Astrocyte (in vitro differentiated cells and primary cell): ENCODE measurements at regions not wholly inside any gene's neighbourhood (a gene's known extent, or its start where the extent isn't known, plus 50 kb on each side); places are given as distances from the start of the nearest gene placed in this dataset.

Source experiments
- DNase-seq: peaks from one replicate; pipeline ENCODE4 v3.0.0-alpha.2; 2010; ENCODE audit warnings: low read depth
- FAIRE-seq: peaks from 2 replicates; lab custom pipeline; 2011; peaks lifted over from hg19 to GRCh38; lab: Jason Lieb, UNC
- H2AFZ ChIP-seq: 2 replicates; pipeline ENCODE4 v1.6.0; 2012; ENCODE audit warnings: low read depth, low read length, inconsistent platforms
- H3K27ac ChIP-seq: 2 replicates; pipeline ENCODE4 v1.5.1; 2011; ENCODE audit warnings: low read depth, low read length, inconsistent platforms
- H3K27me3 ChIP-seq: 2 replicates; pipeline ENCODE4 v1.6.0; 2011; ENCODE audit warnings: low read length, inconsistent platforms; ENCODE audit not compliant: insufficient read depth
- H3K36me3 ChIP-seq: 2 replicates; pipeline ENCODE4 v1.5.1; 2011; ENCODE audit warnings: low read length, inconsistent platforms; ENCODE audit not compliant: insufficient read depth
- H3K4me1 ChIP-seq: 2 replicates; pipeline ENCODE4 v1.5.1; 2011; ENCODE audit warnings: low read length, inconsistent platforms; ENCODE audit not compliant: insufficient read depth
- H3K4me2 ChIP-seq: 2 replicates; pipeline ENCODE4 v1.6.0; 2012; ENCODE audit warnings: low read length, inconsistent platforms
- H3K4me3 ChIP-seq: 2 replicates; pipeline ENCODE4 v1.5.1; 2011; ENCODE audit warnings: low read depth, mild to moderate bottlenecking, low read length, inconsistent platforms; ENCODE audit not compliant: insufficient read depth
- H3K79me2 ChIP-seq: 2 replicates; pipeline ENCODE4 v1.6.0; 2012; ENCODE audit warnings: mild to moderate bottlenecking, low read length, inconsistent platforms; ENCODE audit not compliant: insufficient read depth
- H3K9ac ChIP-seq: 2 replicates; pipeline ENCODE4 v1.6.0; 2012; ENCODE audit warnings: mild to moderate bottlenecking, low read length, inconsistent platforms
- H3K9me3 ChIP-seq: 2 replicates; pipeline ENCODE4 v1.5.1; 2012; ENCODE audit warnings: low read depth, mild to moderate bottlenecking, low read length, inconsistent platforms; ENCODE audit not compliant: insufficient read depth
- H4K20me1 ChIP-seq: 2 replicates; pipeline ENCODE4 v1.6.0; 2012; ENCODE audit warnings: low read length, inconsistent platforms; ENCODE audit not compliant: insufficient read depth
- H3K27ac Mint-ChIP-seq: one replicate; pipeline ENCODE4 v1.8.0; 2021; ENCODE audit warnings: mild to moderate bottlenecking, mixed read lengths; ENCODE audit not compliant: unreplicated experiment
- H3K27me3 Mint-ChIP-seq: one replicate; pipeline ENCODE4 v1.8.0; 2021; ENCODE audit warnings: low read depth, mixed read lengths; ENCODE audit not compliant: unreplicated experiment
- H3K36me3 Mint-ChIP-seq: one replicate; pipeline ENCODE4 v1.8.0; 2021; ENCODE audit warnings: low read depth, mixed read lengths; ENCODE audit not compliant: unreplicated experiment
- H3K4me1 Mint-ChIP-seq: one replicate; pipeline ENCODE4 v1.8.0; 2021; ENCODE audit warnings: low read depth, mixed read lengths; ENCODE audit not compliant: unreplicated experiment
- H3K4me3 Mint-ChIP-seq: one replicate; pipeline ENCODE4 v1.8.0; 2021; ENCODE audit warnings: mild to moderate bottlenecking, moderate library complexity, mixed read lengths; ENCODE audit not compliant: unreplicated experiment
- H3K9me3 Mint-ChIP-seq: one replicate; pipeline ENCODE4 v1.8.0; 2021; ENCODE audit warnings: mild to moderate bottlenecking, mixed read lengths; ENCODE audit not compliant: unreplicated experiment
- EZH2 ChIP-seq: IDR thresholded peaks from 2 replicates; pipeline ENCODE4 v1.6.1; 2012; ENCODE audit warnings: mild to moderate bottlenecking, low read length, inconsistent platforms; ENCODE audit not compliant: insufficient read depth
- TF ChIP-seq, protein P1 (sequence below): IDR thresholded peaks from 2 replicates; pipeline ENCODE4 v1.5.1; 2011; ENCODE audit warnings: low read depth, mild to moderate bottlenecking, inconsistent platforms, low read length, moderate library complexity; ENCODE audit not compliant: insufficient read depth

GRCh38 chr11:97516688-97517087, 1126.9 kb downstream of the JRKL start:
- Mint-ChIP-seq H3K9me3 (no peaks in the 10 kb centered on the region), H3K36me3 (no peaks in the 10 kb centered on the region), H3K4me3 (no peak overlapping the region), H3K27ac (no peak overlapping the region), H3K4me1 (peaks cover 4% of the 10 kb centered on the region), H3K27me3 (no peaks in the 10 kb centered on the region)
- FAIRE-seq, result no peak
- Histone ChIP-seq H3K79me2 (no peaks in the 10 kb centered on the region), H4K20me1 (no peaks in the 10 kb centered on the region), H3K36me3 (no peaks in the 10 kb centered on the region), H3K4me2 (no peak overlapping the region), H3K27ac (no peak overlapping the region), H2AFZ (no peak overlapping the region), H3K9ac (no peak overlapping the region), H3K9me3 (peaks cover 4% of the 10 kb centered on the region), H3K27me3 (no peaks in the 10 kb centered on the region), H3K4me1 (no peaks in the 10 kb centered on the region), H3K4me3 (no peak overlapping the region)
- no peak for DNase-seq
- TF ChIP-seq, protein P1, sequence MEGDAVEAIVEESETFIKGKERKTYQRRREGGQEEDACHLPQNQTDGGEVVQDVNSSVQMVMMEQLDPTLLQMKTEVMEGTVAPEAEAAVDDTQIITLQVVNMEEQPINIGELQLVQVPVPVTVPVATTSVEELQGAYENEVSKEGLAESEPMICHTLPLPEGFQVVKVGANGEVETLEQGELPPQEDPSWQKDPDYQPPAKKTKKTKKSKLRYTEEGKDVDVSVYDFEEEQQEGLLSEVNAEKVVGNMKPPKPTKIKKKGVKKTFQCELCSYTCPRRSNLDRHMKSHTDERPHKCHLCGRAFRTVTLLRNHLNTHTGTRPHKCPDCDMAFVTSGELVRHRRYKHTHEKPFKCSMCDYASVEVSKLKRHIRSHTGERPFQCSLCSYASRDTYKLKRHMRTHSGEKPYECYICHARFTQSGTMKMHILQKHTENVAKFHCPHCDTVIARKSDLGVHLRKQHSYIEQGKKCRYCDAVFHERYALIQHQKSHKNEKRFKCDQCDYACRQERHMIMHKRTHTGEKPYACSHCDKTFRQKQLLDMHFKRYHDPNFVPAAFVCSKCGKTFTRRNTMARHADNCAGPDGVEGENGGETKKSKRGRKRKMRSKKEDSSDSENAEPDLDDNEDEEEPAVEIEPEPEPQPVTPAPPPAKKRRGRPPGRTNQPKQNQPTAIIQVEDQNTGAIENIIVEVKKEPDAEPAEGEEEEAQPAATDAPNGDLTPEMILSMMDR, result peak; percentile 3
- no peak for TF ChIP-seq EZH2

GRCh38 chr11:97525273-97525672, 1135.5 kb downstream of the JRKL start:
- peaks cover 6% of the 10 kb centered on the region for H3K4me1 Mint-ChIP-seq
- Histone ChIP-seq H3K4me2 (no peak overlapping the region), H2AFZ (no peak overlapping the region), H3K9me3 (peaks cover 4% of the 10 kb centered on the region), H4K20me1 (no peaks in the 10 kb centered on the region), H3K4me3 (no peak overlapping the region), H3K27ac (no peak overlapping the region), H3K27me3 (no peaks in the 10 kb centered on the region), H3K4me1 (no peaks in the 10 kb centered on the region), H3K79me2 (no peaks in the 10 kb centered on the region), H3K9ac (no peak overlapping the region), H3K36me3 (no peaks in the 10 kb centered on the region)
- no peak overlapping the region for H3K4me3 Mint-ChIP-seq
- TF ChIP-seq, protein P1, result no peak
- TF ChIP-seq EZH2, result no peak
- H3K9me3 Mint-ChIP-seq, result peaks cover 4% of the 10 kb centered on the region
- H3K36me3 Mint-ChIP-seq, result no peaks in the 10 kb centered on the region
- FAIRE-seq, result no peak
- H3K27me3 Mint-ChIP-seq, result no peaks in the 10 kb centered on the region
- peak overlapping the region; percentile 34 for H3K27ac Mint-ChIP-seq
- no peak for DNase-seq

DNA sequence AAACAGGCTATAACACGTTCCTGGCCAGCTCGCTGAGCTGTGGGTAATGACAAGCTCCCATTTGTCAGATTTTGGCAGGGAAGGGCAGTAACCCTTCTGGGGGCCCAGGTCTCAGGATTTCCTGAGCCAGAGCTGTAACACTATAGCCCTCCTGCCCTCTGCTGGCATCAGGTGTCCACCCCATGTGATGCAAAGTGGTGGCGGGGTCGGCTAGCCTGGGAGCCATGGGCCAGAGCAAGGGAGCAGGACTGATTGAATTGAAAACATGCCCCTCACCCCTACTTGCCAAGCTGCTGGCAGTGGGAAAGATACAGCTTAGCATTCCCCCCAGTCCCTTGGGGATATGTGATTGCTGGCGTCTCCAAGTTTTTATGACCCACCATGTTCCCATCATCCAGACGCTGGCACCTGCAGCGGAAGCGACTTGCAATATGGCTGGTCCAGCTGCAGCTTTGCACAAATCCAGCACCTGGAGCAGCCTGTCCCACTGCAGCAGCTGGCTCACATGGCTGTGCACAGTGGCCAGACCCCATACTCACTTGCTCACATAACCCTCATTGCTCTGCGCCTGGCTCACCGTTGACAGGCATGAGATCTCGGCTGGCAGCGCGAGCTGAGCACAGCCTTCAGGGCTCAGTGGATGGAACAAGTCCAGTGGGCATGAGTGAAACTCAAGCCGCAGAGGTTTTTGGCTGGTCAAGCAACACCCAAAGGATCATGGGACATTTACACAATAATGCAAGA, 1147.8 kb downstream of the JRKL start:
- H3K4me1 Mint-ChIP-seq, result no peaks in the 10 kb centered on the region
- Histone ChIP-seq H3K27ac (no peak overlapping the region), H3K9ac (no peak overlapping the region), H3K4me2 (no peak overlapping the region), H3K9me3 (peaks cover 6% of the 10 kb centered on the region), H4K20me1 (no peaks in the 10 kb centered on the region), H3K4me3 (no peak overlapping the region), H3K36me3 (no peaks in the 10 kb centered on the region), H3K4me1 (no peaks in the 10 kb centered on the region), H3K79me2 (no peaks in the 10 kb centered on the region), H2AFZ (no peak overlapping the region), H3K27me3 (no peaks in the 10 kb centered on the region)
- H3K9me3 Mint-ChIP-seq, result peaks cover 3% of the 10 kb centered on the region
- no peaks in the 10 kb centered on the region for H3K36me3 Mint-ChIP-seq
- FAIRE-seq, result no peak
- no peak overlapping the region for H3K4me3 Mint-ChIP-seq
- TF ChIP-seq EZH2, result no peak
- TF ChIP-seq, protein P1, result no peak
- no peak for DNase-seq
- H3K27ac Mint-ChIP-seq, result no peak overlapping the region
- no peaks in the 10 kb centered on the region for H3K27me3 Mint-ChIP-seq
